NT2/D1 (cell line): ENCODE measurements at regions not wholly inside any gene's neighbourhood (a gene's known extent, or its start where the extent isn't known, plus 50 kb on each side); places are given as distances from the start of the nearest gene placed in this dataset.

Experiments used
- SUZ12 ChIP-seq: IDR thresholded peaks from 2 replicates; pipeline ENCODE4 v1.6.1; 2011; ENCODE audit not compliant: insufficient read length, insufficient read depth; ENCODE audit errors: extremely low read depth
- YY1 ChIP-seq: IDR thresholded peaks from 2 replicates; pipeline ENCODE4 v1.6.1; 2011; ENCODE audit not compliant: insufficient read length, insufficient read depth
- ZNF274 ChIP-seq: IDR thresholded peaks from 2 replicates; pipeline ENCODE4 v1.6.1; 2011; ENCODE audit warnings: mild to moderate bottlenecking, low read depth, low read length

DNA sequence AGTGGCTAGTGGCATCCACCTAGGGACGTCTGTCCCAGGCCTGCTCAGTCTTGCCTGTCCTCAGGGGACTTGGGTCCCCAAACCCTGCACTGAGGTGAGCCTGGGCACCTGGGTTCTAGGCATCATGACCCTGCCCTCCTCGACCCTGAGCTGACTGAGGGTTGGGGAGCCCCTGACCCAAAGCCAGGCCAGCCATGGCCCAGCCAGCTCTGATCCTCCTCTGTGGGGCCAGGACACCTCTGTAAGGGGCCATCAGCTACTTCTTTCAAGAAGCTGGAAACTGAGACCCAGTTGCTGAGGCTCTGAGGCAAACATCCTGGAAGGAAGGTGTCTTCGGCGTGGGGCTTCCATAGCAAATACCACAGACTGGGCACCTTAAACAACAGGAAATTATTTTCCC, 329.3 kb downstream of the QKI start:
- TF ChIP-seq ZNF274 (no peak), SUZ12 (no peak), YY1 (no peak)
